ENCODE measurements at regions not wholly inside any gene's neighbourhood (a gene's known extent, or its start where the extent isn't known, plus 50 kb on each side); places are given as distances from the start of the nearest gene placed in this dataset.

- Histone ChIP-seq H3K4me3 (ENCODE audit: low read length) (no peak overlapping the region), H3K79me2 (ENCODE audit: control insufficient read depth, low read length) (no peaks in the 10 kb centered on the region), H3K36me3 (ENCODE audit: control insufficient read depth, low read length) (no peaks in the 10 kb centered on the region), H3K9me3 (ENCODE audit: control insufficient read depth, insufficient read depth, low read length) (no peaks in the 10 kb centered on the region), H3K27ac (ENCODE audit: low read depth, low read length) (no peak overlapping the region), H3K27me3 (ENCODE audit: control insufficient read depth, low read length) (no peaks in the 10 kb centered on the region), H3F3A (ENCODE audit: control insufficient read depth, insufficient read depth) (no peaks in the 10 kb centered on the region), H4K20me1 (ENCODE audit: control insufficient read depth, insufficient read depth, low read depth, low read length) (no peaks in the 10 kb centered on the region), H3K4me1 (ENCODE audit: control insufficient read depth, low read length) (no peaks in the 10 kb centered on the region), H3K4me2 (ENCODE audit: low read length) (no peak overlapping the region), H3K9me2 (replicated peaks; ENCODE audit: control insufficient read depth, low read length) (no peaks in the 10 kb centered on the region)
- TF ChIP-seq CTCF (IDR thresholded peaks at IDR 0.05; ENCODE audit: low read depth, low read length, poor library complexity, severe bottlenecking) (no peak), EZH2phosphoT487 (IDR thresholded peaks at IDR 0.05; ENCODE audit: borderline replicate concordance, low read length) (no peak)
Measured at GRCh38 chr3:39601241-39601640, 133.8 kb downstream of the MOBP start.

GRCh38 chr3:39605837-39606236 lies 138.4 kb downstream of the MOBP start:
- no peaks in the 10 kb centered on the region for H3K9me3 ChIP-seq (ENCODE audit: control insufficient read depth, insufficient read depth, low read length)
- H4K20me1 ChIP-seq (ENCODE audit: control insufficient read depth, insufficient read depth, low read depth, low read length) = no peaks in the 10 kb centered on the region

GRCh38 chr3:39626198-39626597 lies 158.7 kb downstream of the MOBP start:
- no peaks in the 10 kb centered on the region for H3F3A ChIP-seq (ENCODE audit: control insufficient read depth, insufficient read depth)

More at GRCh38 chr3:39605837-39606236, 138.4 kb downstream of the MOBP start:
- TF ChIP-seq CTCF (IDR thresholded peaks at IDR 0.05; ENCODE audit: low read depth, low read length, poor library complexity, severe bottlenecking) = no peak
- no peak overlapping the region for H3K4me2 ChIP-seq (ENCODE audit: low read length)
- H3K9me2 ChIP-seq (replicated peaks; ENCODE audit: control insufficient read depth, low read length) = no peaks in the 10 kb centered on the region
- no peaks in the 10 kb centered on the region for H3K79me2 ChIP-seq (ENCODE audit: control insufficient read depth, low read length)
- no peak overlapping the region for H3K4me3 ChIP-seq (ENCODE audit: low read length)
- H3K4me1 ChIP-seq (ENCODE audit: control insufficient read depth, low read length) = no peaks in the 10 kb centered on the region
- no peaks in the 10 kb centered on the region for H3F3A ChIP-seq (ENCODE audit: control insufficient read depth, insufficient read depth)
- H3K27me3 ChIP-seq (ENCODE audit: control insufficient read depth, low read length) = no peaks in the 10 kb centered on the region
- H3K36me3 ChIP-seq (ENCODE audit: control insufficient read depth, low read length) = no peaks in the 10 kb centered on the region
- no peak overlapping the region for H3K27ac ChIP-seq (ENCODE audit: low read depth, low read length)

More at GRCh38 chr3:39626198-39626597, 158.7 kb downstream of the MOBP start:
- H3K79me2 ChIP-seq (ENCODE audit: control insufficient read depth, low read length) = no peaks in the 10 kb centered on the region
- TF ChIP-seq EZH2phosphoT487 (IDR thresholded peaks at IDR 0.05; ENCODE audit: borderline replicate concordance, low read length) = no peak
- no peak for TF ChIP-seq CTCF (IDR thresholded peaks at IDR 0.05; ENCODE audit: low read depth, low read length, poor library complexity, severe bottlenecking)
- no peak overlapping the region for H3K27ac ChIP-seq (ENCODE audit: low read depth, low read length)
- H4K20me1 ChIP-seq (ENCODE audit: control insufficient read depth, insufficient read depth, low read depth, low read length) = no peaks in the 10 kb centered on the region
- no peak overlapping the region for H3K4me3 ChIP-seq (ENCODE audit: low read length)
- no peaks in the 10 kb centered on the region for H3K9me2 ChIP-seq (replicated peaks; ENCODE audit: control insufficient read depth, low read length)
- H3K4me1 ChIP-seq (ENCODE audit: control insufficient read depth, low read length) = no peaks in the 10 kb centered on the region
- no peak overlapping the region for H3K4me2 ChIP-seq (ENCODE audit: low read length)
- H3K27me3 ChIP-seq (ENCODE audit: control insufficient read depth, low read length) = no peaks in the 10 kb centered on the region
- H3K36me3 ChIP-seq (ENCODE audit: control insufficient read depth, low read length) = no peaks in the 10 kb centered on the region
- H3K9me3 ChIP-seq (ENCODE audit: control insufficient read depth, insufficient read depth, low read length) = no peaks in the 10 kb centered on the region

Measured in DOHH2 (cell line).